ENCODE measurements at regions not wholly inside any gene's neighbourhood (a gene's known extent, or its start where the extent isn't known, plus 50 kb on each side); places are given as distances from the start of the nearest gene placed in this dataset.
"Not testable (repeated sequence)": the region's sequence is repeated elsewhere in the genome, so short reads cannot be mapped to it uniquely, and the experiment has no call there.

DNA sequence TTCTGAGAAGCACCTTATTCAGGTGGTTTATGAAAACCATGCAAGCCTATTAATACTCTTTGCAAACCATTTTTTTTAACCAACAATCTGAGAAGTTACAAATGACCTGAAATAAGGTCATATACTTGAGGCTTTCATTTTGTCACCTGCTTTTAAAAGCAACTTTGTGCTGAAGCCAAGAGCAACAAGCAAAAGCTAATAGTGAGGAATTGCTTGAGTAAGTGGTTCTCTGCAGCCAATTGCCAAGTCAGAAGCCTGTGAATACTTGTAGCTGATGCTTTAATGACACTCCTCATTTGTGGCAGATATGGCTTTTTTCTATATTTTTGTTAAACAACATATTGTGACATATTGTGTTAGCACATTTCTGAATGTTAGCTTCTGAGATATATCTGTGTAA lies 126.7 kb upstream of the ZNF608 start:
- DNase-seq = no peak

DNA sequence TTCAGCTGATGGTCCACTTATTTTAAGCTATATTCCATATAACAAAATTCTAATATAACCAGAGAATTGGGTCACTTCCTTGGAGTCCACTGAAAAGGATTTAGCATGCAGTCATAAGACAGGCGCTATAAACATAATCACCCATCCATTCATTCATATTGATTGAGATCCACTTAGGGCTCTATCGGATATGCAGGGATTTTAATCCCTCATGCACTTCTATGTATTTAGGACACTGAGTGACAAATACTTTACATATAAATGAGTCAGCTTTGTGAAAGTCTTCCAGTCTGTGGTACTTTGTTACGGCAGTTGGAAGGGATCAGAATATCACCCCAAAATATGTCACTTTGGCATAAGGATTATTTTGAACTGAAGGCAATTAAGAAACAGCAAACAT lies 127.3 kb upstream of the ZNF608 start:
- no peak for DNase-seq

DNA sequence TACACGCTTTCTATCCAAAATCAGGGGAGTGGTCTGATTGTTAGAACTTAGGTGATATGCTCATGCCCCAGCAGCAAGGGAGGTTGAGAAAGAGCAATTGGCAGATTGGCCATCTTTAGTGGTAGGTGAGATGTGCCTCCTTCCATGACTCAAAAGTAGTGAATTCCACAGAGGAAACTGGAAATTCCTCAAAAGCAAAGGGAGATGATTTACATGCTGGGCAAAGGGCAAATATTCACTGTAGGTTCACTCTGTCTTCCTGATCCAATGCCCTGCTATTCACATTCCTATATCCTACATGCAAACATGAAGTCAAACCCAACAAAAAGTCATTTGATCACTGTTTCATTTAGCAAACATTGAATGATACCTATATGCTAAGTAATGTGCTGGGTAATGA lies 130.1 kb upstream of the ZNF608 start:
- DNase-seq = no peak

DNA sequence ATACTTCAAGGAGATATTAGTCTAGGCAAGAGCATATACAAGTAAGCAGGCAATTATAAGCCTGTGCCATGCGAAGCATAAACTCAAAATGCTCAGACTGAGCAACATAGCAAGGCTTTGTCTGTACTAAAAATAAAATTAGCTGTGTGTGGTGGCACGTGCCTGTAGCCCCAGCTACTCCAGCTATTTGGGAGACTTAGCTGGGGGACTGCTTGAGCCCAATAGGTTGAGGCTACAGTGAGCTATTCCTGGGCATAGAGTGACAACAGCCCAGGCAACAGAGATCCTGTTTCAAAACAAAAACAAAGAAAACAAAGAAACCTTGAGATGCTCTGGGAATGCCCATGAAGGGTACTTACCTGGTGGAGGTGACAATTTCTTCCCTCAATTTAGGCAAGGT lies 130.5 kb upstream of the ZNF608 start:
- DNase-seq = no peak

DNA sequence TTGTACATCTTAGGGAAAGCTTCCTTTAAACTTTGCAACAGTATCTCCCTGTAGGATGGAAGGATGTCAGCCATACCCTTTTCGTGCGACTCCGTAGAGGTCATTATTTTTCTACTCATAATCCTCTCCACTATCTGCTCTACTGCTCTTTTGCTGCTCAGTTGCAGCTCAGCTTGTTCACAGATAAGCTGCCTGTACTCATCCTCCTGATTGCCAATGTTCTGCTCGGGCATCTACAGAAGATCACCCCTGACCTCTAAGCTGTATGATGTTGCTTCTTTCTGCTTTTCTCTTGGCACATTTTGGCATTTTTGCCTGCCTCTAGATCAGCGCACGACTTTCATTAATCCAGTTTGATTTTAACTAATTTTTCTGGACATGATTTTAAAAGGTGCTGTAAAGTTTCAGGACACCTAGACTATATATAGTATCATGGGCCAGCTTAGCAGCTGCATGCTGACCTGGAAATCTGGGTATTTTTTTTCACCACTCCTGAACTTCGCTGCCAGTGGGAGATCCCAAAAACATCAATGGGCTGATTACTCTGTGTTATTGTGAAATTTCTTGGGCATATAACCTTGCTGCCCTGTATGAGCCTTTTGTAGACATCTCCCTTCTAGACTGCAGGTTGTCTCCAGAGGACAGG lies 131.2 kb upstream of the ZNF608 start:
- no peak for DNase-seq

DNA sequence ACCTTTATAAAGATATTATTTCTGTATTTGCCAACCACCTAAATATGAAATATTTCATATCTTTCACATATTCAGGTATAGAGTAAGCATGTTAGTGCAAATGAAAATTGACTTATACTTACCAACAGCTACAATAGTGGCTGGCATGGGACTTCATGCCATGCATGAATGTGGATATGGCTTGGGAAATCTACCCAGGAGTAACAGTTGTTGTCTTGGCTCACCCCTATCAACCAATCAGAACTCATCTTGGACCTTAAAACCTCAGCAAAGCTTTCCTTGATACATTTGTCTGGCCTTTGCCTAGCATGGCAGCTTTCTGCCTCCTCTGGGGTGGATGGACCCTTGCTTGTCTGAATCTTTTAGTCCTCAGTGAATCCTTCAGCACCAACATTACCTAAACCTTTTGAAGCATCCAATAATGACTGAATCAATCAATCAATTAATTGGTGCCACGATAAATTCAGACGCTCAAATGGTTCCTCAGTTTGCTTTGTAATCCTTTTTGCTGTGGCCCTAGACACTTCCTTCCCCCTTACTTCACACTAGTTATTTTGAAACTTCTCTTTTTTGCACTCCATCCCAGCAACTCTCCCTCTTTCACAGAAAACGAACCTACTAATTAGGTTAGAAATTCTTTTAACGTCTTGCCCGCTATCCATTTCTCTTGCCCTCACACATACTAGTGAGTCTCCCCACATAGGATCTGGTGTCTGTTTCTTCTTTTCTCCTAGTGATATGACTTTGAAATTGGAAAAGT lies 132.3 kb upstream of the ZNF608 start:
- no peak for DNase-seq

DNA sequence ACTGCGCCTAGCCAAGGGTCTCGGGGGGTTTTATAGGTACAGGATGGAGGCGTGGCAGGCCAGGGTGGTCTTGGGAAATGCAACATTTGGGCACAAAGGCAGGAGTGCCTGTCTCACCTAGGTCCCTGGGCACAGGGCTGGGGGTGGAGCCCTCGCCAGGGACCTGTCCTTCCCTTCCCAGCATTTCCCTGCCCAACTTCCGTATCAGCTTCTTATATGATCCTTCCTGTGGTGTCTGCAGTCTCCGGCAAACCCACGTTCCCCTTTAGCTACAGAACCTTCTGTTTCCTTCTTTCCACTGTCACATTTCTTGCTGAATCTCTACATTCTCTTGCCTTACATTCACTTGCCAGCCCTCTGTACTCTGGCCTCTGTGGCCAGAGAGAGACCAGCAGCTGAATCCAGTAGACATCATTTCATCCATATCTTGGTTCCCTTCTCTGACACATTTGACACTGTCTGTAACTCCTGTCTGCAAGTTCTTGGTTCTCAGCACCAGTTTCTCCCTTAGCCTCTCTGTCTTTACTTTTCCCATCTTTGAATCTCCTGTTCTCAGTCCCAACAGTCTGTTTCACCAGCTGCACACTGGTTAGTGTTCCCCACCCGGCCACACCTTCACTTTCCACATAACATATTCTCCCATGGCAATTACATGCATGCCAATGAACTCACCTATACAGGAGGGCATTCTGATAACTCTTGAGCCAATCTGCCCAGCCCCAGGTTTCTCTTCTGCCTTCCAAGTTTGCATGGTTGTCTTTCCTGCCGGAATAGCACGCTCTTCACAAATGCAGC lies 134.7 kb upstream of the ZNF608 start:
- no peak for DNase-seq

DNA sequence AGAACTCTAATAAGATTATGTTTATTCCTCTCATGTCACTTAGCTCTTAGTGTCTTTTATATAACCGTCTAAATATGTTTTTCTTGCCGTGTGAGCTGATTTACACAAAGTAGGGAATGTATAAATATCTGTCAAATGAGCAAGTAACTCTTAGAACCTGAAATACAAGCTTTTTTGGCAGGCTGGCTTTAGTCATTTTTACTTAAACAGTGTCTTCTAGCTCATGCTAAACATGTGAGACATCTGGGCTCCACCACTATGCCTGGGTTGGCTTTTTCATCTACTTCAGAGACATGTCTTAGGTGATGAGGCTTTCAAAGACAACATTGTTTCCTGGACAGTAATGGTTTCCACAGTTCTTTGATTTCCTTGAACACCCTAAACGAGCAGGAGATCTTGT lies 137.2 kb upstream of the ZNF608 start:
- DNase-seq = no peak

DNA sequence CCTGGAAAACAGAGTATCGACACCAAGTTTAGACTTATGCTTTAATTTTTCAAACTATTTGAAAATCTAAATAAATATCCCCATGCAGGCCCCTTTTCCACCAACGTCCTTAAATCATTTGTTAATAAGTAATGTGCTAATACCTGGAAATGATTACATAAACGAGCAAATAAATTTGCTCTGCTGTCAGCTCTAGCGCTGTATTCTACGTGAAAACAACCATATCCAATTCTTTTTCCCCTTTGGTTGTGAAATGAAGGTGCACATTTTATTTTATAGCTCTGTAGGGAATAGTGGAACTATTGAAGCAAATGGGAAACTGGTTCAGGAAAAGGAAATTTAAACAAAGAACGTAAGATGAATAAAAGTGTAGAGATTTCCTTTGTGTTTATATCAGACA lies 137.7 kb upstream of the ZNF608 start:
- DNase-seq = no peak

DNA sequence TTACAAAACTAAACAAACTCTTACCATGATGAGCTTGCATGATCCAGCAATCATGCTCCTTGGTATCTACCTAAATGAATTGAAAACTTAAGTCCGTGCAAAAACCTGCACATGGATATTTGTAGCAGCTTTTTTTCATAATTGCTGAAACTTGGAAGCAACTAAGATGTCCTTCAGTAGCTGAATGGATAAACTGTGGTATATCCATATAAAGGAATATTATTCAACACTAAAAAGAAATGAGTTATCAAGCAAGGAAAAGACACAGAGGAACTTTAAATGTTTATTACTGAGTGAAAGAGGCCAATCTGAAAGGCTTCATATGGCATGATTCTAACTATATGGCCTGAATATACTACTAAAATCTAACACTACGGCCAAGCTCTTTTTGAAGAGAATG lies 139.1 kb upstream of the ZNF608 start:
- DNase-seq = no peak

DNA sequence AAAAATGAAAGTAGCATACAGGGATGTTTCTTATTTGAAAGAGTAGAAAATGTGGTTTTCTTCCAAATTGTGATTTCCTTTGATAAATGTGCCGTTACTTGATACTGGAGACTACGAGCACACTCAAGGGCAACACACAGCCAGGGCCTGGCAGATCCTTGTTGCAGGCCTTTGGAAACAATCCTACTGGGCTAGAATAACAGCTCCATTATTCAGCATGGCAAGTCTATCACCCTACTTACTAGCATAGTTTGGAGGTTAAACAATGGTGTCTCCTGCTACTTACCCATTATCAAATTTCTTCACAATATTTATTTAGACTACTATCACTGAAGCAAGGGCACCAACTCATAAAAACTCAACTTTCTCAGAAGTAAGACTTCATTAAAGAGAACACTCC lies 140.8 kb upstream of the ZNF608 start:
- DNase-seq = no peak

DNA sequence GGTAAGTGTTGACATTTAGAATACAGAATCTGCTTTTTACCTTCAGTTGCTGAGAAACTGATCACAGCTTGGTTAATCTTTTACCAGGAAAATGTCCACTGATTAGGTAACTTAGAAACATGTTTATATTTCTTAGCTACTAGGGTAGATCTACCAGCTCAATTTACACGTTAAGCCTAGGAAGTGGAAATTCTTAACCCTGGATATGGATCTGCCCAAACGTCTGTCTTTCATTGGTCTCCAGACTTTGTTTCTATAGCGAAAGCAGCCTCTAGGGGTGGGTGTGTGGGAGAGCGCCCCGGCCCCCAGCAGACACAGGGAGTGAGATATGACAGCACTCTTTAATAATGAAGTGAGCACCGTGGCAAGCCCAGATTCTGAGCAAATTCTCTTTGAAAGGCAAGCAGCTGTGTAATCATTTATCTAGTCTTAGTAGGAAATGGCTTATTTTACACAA lies 141.6 kb upstream of the ZNF608 start:
- DNase-seq = no peak

DNA sequence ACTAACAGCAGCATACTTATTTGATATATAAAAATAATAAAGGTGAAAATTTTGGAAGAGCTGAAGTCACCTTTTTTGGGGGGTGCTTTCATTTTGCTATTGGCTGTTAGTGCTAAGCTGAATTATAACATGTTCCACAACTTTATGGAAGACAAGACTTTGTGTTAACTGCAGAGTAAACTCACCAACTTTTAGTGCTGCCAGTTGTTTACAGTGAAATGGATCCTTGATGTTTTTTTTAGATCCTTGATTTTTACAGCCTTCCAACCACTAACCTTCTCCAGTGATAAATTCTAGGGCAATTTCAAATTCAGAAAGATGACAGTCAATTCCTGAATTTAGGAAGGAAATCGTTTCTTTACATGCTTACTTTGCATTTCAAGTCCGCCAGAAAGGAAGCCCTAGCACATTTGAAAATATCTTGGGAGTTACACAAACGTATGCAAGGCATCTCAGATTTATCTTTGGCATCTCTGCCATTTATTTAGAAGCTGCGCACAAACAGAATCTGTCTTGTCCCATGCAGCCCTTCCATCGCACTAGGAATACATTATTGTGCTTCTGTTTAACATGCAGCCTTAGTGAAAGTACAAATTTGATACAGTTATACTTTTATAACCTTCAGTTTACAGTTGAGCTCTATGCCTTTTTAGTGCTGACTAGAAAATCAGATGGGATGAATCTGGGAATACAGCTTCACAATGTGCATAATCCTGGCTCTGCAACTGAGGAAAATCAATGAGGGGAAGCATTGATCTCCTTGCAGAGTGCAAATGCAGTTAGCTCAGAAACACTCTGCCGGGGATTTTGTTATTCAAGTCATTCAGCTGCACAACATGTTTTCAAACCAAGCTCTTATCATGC lies 142.4 kb upstream of the ZNF608 start:
- DNase-seq = no peak

DNA sequence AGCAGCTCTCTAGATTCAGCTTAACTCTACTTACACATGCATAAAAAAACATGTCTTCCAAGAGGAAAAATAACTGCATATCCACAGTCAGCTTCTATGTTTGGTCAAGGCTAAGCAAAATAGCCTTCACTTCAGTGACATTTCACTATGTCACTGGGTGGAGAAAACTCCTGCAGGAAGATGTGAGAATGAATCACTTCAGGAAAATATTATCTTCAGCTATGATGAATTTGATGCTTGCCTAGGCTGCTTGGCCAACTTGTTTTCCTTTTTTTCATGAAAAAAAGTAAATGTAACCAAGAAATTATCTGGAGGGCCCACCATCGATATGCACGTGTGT lies 143.0 kb upstream of the ZNF608 start:
- no peak for DNase-seq

DNA sequence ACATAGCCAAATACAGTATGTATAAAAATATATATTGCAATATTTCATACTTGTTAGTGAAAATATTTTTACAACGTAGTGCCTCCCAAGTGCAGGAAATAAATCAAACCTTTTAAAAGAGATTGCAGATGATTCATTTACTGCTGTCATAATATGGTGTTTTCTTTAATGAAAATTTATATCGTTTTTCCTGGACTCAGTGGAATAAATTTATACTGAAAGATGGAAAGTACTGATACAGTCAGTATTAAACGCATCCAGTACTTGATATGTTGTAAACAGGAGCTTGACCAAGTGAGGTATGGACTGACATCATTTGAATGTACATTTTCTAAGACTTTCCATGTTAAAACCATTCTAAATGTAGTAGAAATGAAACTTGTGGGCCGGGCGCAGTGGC lies 143.4 kb upstream of the ZNF608 start:
- no peak for DNase-seq

DNA sequence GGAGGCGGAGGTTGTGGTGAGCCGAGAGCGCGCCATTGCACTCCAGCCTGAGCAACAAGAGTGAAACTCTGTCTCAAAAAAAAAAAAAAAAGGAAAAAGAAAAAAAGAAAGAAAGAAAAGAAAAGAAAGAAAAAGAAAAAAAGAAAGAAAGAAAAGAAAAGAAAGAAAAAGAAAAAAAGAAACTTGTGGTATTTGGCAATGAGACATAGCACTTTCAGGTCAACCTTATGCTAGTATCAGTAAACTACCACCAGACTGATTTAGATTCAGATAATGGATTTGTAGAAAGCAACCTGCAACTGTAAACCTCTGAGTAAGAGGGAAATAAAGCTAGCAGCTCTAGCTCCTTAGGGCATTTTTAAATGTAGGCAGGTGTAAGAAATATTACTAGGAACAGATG lies 144.0 kb upstream of the ZNF608 start:
- DNase-seq = not testable (repeated sequence)

DNA sequence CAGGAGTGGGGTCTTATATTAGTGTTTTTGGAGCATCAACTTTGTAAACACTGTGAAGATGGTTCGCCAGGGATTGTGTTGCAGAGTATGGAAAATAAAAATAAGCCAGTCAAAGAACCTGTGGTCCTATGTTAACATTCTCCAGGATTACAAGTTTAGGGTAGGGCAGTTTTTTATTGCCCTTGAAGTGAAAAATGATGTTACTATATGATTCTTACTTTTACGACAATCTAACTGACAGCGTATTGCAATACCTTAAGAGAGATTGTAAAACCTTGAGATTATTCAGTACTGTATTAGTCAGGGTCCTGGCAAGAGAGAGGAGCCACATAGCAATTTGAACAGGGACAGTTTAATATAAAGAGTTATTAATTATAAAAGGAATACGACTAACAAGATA lies 144.7 kb upstream of the ZNF608 start:
- DNase-seq = no peak

DNA sequence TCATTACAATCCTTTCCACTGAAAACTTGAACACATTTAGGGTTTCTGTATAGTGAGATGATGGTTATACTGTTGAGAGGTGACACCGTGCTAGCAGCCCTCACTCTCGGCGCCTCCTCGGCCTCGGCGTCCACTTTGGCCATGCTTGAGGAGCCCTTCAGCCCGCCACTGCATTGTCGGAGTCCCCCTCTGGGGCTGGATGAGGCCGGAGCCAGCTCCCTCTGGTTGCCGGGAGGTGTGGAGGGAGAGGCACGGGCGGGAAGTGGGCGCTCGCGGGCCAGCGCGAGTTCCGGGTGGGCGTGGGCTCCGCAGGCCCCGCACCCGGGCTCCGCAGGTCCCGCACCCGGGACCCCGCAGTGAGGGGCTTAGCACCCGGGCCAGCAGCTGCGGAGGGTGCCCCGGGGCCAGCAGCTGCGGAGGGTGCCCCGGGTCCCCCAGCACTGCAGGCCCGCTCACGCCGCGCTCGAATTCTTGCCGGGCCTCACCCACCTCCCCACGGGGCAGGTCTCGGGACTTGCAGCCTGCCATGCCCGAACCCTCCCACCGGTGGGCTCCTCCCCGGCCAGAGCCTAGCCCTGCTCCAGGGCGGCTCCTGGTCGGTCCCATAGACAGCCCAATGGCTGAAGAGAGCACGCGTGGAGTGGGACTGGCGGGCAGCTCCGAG lies 145.9 kb upstream of the ZNF608 start:
- DNase-seq = no peak

DNA sequence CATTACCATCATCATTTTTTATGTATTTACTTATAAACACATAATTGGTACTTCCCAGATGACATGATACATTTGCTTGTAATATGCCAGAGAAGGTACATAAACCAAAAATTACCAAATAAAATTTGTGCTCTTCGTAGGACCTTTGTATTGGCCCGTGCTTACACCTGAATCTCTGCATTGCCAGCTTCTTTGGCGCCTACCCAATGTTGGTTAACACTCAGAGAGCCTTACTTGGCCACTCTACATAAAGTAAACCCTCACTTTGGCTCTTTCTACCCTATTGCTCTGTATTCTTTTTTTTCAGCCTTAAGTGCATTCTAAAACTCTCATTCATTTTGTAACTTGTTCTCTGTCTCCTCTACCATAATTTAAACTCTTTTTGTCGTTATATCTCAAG lies 148.1 kb upstream of the ZNF608 start:
- DNase-seq = no peak

DNA sequence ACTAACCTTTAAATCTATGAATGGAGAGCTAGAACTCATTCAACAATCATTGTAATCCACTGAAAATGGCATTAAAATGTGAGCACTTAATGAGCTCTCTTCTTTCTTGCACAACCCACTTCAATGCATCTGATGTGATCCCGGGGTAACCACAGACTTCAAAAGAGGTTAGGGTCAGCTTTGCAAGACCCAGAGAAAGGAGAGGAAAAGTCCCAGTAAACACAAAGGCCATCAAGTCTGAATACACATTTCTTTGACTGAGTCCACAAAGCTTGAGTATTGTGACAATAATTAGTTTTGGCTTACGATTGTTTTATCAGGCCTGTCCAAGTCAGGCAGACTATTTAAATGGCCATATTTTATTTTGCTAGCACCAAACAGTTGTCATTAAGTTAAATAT lies 148.8 kb upstream of the ZNF608 start:
- DNase-seq = no peak

DNA sequence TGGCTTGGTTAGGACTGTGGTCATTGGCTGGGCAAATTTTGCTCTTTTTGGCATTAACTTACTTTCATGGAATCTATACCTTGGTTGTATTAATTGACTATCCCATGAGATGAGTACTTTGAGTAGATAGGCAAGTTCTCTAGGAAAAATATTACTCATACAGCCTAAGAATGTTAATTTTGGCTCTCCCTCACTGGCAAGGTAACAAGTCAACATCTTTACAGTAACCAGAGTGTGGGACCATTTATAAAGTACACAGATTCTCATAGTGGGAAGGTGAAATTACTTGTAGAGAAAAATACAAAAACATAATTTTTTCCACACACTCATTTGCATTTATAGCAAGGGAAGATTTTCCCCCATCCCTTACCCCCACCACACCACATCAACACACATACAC lies 154.6 kb upstream of the ZNF608 start:
- DNase-seq = no peak

DNA sequence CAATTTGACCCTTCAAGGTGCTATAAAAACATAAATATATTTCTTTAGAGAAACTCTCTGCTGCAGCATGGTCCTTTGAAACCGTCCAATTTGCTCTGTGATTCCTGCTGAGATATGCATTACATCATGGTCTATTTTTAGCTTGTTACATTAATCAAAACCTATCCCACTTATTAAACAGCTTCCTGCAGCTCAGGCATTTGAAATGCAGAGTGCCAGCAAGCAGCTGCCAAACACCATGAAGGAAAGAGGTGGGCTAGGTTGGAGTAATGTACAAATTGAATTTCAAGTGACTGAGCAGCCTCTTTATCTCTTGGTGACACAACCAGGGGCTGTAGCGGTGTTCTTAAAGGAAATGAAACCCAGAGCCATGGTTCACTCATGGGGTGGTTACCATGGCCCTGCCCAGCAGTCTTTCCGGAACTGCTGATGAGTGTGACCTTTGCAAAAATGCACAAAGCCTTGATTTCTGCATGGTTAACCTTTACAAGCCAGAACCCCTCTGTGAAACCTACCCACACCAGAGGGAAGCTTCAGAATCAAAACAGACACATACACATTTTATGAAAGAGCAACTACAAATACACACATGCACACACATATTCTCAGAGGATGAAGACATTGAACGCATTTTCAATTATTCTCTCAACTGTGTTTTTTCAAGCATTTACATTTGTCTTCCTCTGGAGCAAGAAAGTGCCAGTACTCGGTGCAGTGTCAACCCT lies 155.8 kb upstream of the ZNF608 start:
- no peak for DNase-seq
